MCF 10A (cell line): ENCODE measurements at regions not wholly inside any gene's neighbourhood (a gene's known extent, or its start where the extent isn't known, plus 50 kb on each side); places are given as distances from the start of the nearest gene placed in this dataset.

Experiments
- BruUV-seq: library from RNA; stranded (reverse); fragments of 400-500 nt; replicated peaks from 2 replicates; lab custom pipeline; 2021; lab: Mats Ljungman, UMichigan
- CTCF ChIA-PET: fragments of 300-600 bp; sonication (Branson Sonifier 250); formaldehyde crosslinking; extraction: SDS; loops from one replicate; lab custom pipeline; 2021; ENCODE audit warnings: antibody characterized with exemption, inconsistent platforms; lab: Yijun Ruan, JAX
- POLR2A ChIA-PET: fragments of 300-600, 350-650 bp; sonication (Branson Sonifier 250); formaldehyde crosslinking; extraction: SDS; loops from one replicate; lab custom pipeline; 2020; ENCODE audit warnings: antibody characterized with exemption, inconsistent platforms; lab: Yijun Ruan, JAX
- DNase-seq: peaks from one replicate; pipeline ENCODE4 v3.0.0-alpha.2; 2018; ENCODE audit not compliant: unreplicated experiment
- H3K27ac Mint-ChIP-seq: one replicate; pipeline ENCODE4 v1.8.0; 2022; ENCODE audit warnings: mild to moderate bottlenecking, low read depth, mixed read lengths; ENCODE audit not compliant: unreplicated experiment
- H3K27me3 Mint-ChIP-seq: one replicate; pipeline ENCODE4 v1.8.0; 2022; ENCODE audit warnings: mixed read lengths; ENCODE audit not compliant: insufficient read depth, unreplicated experiment
- H3K36me3 Mint-ChIP-seq: one replicate; pipeline ENCODE4 v1.8.0; 2022; ENCODE audit warnings: mild to moderate bottlenecking, moderate library complexity, mixed read lengths; ENCODE audit not compliant: insufficient read depth, unreplicated experiment
- H3K4me1 Mint-ChIP-seq: one replicate; pipeline ENCODE4 v1.8.0; 2022; ENCODE audit warnings: mixed read lengths; ENCODE audit not compliant: insufficient read depth, unreplicated experiment
- H3K4me3 Mint-ChIP-seq: one replicate; pipeline ENCODE4 v1.8.0; 2022; ENCODE audit warnings: mild to moderate bottlenecking, moderate library complexity, mixed read lengths; ENCODE audit not compliant: unreplicated experiment
- H3K9me3 Mint-ChIP-seq: one replicate; pipeline ENCODE4 v1.8.0; 2022; ENCODE audit warnings: mixed read lengths; ENCODE audit not compliant: unreplicated experiment
- intact Hi-C: fragments of 100-400 bp; cut with micrococcal nuclease; formaldehyde crosslinking; loops from 2 replicates; pipeline ENCODE4 v1.14.1; 2022
- TF ChIP-seq, protein P1 (sequence below): fragments of 200-600 bp; IDR thresholded peaks from one replicate; pipeline ENCODE4 v1.8.0; 2022; ENCODE audit warnings: antibody characterized with exemption, mild to moderate bottlenecking; ENCODE audit not compliant: unreplicated experiment

DNA sequence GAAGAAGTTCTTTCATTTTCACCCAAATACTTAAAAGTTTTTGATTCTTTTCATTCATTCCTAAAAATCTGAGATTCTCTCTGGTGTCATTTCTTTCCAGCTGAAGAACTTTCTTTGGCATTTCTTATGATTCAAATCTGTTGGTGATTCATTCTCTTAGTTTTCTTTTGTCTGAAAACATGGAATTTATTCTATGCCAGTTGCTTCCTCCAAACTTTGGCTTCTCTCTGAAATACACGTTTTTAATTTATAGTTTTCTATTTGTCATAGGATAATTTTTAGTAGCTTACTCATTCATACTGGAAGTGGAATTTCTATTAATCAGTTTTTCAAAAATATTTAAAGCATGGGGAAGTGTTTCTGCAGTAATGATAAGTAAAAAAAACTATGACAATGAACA is 1012.0 kb downstream of the RPA4 start:
- H3K27ac Mint-ChIP-seq = no peak overlapping the region

DNA sequence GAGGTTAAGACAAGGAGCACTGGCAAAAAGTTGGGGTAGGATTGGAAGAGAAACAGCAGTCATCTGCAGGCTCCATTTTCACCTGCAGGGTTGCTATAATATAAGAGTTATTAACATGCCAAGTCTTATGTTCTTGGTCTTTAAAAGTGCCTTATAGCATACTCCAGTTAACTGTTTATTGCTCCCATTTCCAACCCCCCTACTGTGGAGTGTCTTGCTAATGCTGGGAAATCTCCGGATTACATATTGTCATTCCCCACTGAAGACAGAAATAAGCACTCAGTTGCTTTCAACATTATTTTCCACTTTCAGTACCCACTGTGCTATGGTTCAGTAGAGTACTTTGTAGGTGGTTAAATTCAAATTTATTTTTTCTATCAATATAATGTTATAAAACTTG is 1014.3 kb downstream of the RPA4 start:
- POLR2A ChIA-PET = no interaction called here
- Mint-ChIP-seq H3K36me3 (no peaks in the 10 kb centered on the region), H3K27ac (no peak overlapping the region), H3K4me3 (no peak overlapping the region), H3K9me3 (peaks cover 3% of the 10 kb centered on the region), H3K27me3 (peaks cover 21% of the 10 kb centered on the region), H3K4me1 (no peaks in the 10 kb centered on the region)
- intact Hi-C loops = no loop called here
- BruUV-seq = no TSS peak
- CTCF ChIA-PET = no interaction called here
- TF ChIP-seq, protein P1, sequence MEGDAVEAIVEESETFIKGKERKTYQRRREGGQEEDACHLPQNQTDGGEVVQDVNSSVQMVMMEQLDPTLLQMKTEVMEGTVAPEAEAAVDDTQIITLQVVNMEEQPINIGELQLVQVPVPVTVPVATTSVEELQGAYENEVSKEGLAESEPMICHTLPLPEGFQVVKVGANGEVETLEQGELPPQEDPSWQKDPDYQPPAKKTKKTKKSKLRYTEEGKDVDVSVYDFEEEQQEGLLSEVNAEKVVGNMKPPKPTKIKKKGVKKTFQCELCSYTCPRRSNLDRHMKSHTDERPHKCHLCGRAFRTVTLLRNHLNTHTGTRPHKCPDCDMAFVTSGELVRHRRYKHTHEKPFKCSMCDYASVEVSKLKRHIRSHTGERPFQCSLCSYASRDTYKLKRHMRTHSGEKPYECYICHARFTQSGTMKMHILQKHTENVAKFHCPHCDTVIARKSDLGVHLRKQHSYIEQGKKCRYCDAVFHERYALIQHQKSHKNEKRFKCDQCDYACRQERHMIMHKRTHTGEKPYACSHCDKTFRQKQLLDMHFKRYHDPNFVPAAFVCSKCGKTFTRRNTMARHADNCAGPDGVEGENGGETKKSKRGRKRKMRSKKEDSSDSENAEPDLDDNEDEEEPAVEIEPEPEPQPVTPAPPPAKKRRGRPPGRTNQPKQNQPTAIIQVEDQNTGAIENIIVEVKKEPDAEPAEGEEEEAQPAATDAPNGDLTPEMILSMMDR = no peak
- DNase-seq = no peak

More for the DNA sequence above, 1012.0 kb downstream of the RPA4 start:
- TF ChIP-seq, protein P1 = no peak
- DNase-seq = no peak
- H3K36me3 Mint-ChIP-seq = no peaks in the 10 kb centered on the region
- no peak overlapping the region for H3K4me3 Mint-ChIP-seq
- intact Hi-C loops = no loop called here
- BruUV-seq = no TSS peak
- ChIA-PET POLR2A (no interaction called here), CTCF (interaction anchor here (0.7 kb wide), 1 partner anchor 460 kb away, joined by 3 read pairs; no protein-coding TSS in a partner anchor)
- peaks cover 17% of the 10 kb centered on the region for H3K9me3 Mint-ChIP-seq
- H3K27me3 Mint-ChIP-seq = peaks cover 2% of the 10 kb centered on the region
- H3K4me1 Mint-ChIP-seq = no peaks in the 10 kb centered on the region

DNA sequence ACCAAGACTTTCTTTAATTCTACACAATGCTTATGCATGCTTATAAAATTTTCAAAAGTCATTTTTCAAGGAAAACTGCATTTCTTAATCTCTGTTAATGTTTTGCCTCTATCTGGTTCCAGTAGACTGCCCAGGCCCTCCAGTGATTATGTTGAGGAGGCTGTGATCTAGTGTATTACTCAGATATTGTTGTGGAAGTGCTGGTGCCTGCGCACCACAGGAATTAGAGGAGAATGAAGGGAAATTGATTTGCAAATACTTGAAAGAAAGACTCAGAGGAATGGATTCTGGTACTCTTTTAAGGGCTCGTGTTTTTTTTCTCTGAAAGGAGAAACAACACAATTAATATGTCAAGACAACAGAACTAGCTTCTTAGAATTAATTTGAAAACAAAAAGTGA is 1015.1 kb downstream of the RPA4 start:
- TF ChIP-seq, protein P1 = no peak
- H3K27ac Mint-ChIP-seq = no peak overlapping the region
- peaks cover 21% of the 10 kb centered on the region for H3K27me3 Mint-ChIP-seq
- H3K4me1 Mint-ChIP-seq = no peaks in the 10 kb centered on the region
- no peak for DNase-seq
- ChIA-PET CTCF (no interaction called here), POLR2A (no interaction called here)
- H3K4me3 Mint-ChIP-seq = no peak overlapping the region
- H3K36me3 Mint-ChIP-seq = no peaks in the 10 kb centered on the region
- H3K9me3 Mint-ChIP-seq = no peaks in the 10 kb centered on the region
- no TSS peak for BruUV-seq
- intact Hi-C loops = no loop called here

DNA sequence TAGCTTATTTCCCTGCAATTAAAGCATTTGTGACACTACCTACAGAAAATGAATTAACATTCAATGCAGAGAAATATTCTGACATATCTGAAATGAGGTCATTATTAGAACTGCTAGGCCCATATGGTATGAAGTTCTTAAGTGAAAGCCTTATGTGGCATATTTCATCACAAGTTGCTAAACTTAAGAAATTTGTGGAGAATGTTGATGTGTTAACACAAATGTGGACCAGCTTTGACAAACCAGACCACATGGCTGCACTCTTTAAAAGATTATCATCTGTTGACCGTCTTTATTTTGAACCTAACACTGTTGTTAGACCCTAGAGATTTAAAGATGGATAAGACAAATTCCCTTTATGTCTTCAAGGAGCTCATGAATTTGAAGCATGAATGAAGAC is 1024.1 kb downstream of the RPA4 start:
- TF ChIP-seq, protein P1 = no peak
- Mint-ChIP-seq H3K4me1 (no peaks in the 10 kb centered on the region), H3K27ac (no peak overlapping the region), H3K4me3 (no peak overlapping the region), H3K36me3 (no peaks in the 10 kb centered on the region), H3K27me3 (peaks cover 12% of the 10 kb centered on the region), H3K9me3 (peaks cover 18% of the 10 kb centered on the region)
- no peak for DNase-seq
- intact Hi-C loops = no loop called here
- CTCF ChIA-PET = interaction anchor here (0.6 kb wide), 1 partner anchor 1670 kb away, joined by 3 read pairs; no protein-coding TSS in a partner anchor
- POLR2A ChIA-PET = no interaction called here
- no TSS peak for BruUV-seq
